Stimulated activated CD4-positive, alpha-beta T cell treated with anti-CD3 and anti-CD28 coated beads, Interleukin-2, amount 100 ng/mL, for 24 hours (primary cell): ENCODE measurements at regions not wholly inside any gene's neighbourhood (a gene's known extent, or its start where the extent isn't known, plus 50 kb on each side); places are given as distances from the start of the nearest gene placed in this dataset.

ENCODE experiments used
- DNase-seq, 2 donors: peaks; one replicate each; pipeline ENCODE4 v3.0.0-alpha.2; 2020

DNA sequence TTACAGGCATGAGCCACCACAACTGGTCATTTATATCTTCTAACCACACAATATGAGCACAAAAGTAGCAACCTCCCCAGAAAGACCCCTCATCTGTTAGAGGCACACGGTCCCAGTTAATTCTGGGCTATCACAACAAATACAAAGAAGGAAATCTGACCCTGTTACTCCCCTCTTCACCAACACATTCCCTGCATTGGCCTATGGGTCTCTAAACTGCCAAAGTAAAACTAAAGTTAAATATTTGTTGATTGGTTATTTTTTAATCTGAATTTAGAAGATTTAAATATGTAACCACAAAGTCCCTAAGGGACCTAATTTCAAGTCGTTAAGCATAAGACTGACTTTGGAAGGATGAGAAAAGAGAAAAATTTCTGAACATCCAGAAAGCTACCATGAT is 496.7 kb upstream of the NMUR2 start:
- no peak for DNase-seq

GRCh38 chr5:152905286-152905685 is 500.2 kb upstream of the NMUR2 start:
- DNase-seq, result no peak

DNA sequence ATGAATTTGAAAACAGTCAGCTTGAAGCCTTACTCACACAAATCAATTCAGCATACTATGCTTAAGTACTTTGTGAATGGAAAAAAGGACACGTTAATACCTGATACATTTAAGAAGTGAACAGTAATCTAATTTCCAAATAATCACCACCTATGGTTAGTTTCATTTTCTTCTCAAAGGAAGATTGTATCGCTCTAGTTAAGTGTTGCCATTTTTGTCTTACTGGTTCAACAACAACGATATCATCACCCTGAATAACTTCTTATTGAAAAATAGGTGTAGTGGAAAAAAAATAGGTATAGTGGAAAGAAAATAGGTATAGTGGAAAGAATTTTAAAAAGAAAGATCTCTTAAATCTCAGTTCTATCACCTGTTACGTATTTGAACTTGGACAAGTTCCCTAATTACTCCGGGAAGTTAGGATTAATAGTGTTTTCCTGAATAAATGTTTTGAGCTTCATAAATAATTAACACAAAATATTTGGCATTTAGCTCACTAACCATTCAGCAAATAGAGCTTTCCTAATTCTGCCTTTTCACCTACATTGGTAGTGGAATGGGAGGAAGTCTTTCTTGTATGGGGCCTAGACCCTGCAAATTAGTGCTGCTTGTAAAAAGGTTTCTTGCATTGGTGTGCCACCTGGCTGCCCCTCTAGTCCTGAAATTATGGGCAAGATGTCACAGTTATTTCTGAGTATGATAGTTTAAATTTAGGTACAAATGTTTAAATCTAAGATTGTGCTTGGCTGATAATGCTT is 502.6 kb upstream of the NMUR2 start:
- DNase-seq, result no peak

- DNase-seq, result no peak
These were observed 507.8 kb upstream of the NMUR2 start for GRCh38 chr5:152912924-152913323.

GRCh38 chr5:152932621-152933020 is 527.5 kb upstream of the NMUR2 start:
- no peak for DNase-seq

GRCh38 chr5:152933056-152933455 is 528.0 kb upstream of the NMUR2 start:
- no peak for DNase-seq

DNA sequence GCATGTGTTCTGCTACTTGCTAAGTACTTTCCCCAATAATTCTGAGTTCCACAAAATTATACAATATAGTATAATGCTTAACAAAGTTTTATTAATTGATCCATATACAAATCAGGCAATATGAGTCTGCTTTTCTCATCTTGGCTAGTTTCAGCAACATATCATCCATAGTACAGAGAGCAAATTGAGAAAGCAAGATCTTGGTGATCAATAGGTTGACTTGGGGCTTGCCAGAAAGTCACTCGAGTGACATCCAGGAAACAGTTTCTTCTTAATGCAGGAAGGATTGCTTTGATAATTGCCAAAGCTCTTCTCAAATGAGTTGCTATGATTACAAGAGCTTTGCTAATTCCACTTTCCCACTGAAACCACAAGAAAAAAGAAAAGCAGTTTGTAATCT is 533.6 kb upstream of the NMUR2 start:
- DNase-seq, result no peak

DNA sequence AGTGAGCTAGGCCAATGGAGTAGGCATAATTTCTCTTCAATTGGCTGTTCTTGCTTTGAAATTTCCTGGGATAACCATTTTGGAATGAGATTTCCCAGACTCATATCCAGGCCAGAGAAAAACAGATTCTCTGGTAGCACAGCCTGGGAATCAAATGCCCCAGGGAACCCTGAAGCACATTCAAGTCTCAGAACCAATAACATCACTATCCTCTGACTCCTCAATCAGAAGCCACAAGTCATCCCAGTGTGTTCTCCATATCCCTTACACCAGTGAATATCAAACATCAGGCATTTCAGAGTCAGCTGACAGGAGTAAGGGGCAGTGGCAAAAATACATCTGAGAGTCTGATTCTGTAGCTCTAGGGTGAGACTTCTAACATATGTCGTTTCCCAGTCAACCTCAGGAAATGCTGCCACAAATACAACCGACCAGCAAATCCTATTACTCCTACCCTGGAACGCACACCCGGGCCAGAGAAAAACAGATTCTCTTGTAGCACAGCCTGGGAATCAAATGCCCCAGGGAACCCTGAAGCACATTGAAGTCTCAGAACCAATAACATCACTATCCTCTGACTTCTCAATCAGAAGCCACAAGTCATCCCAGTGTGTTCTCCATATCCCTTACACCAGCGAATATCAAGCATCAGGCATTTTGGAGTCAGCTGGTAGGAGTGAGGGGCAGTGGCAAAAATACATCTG is 537.7 kb upstream of the NMUR2 start:
- no peak for DNase-seq

GRCh38 chr5:152953788-152954483 is 536.5 kb upstream of the GRIA1 start:
- no peak for DNase-seq

DNA sequence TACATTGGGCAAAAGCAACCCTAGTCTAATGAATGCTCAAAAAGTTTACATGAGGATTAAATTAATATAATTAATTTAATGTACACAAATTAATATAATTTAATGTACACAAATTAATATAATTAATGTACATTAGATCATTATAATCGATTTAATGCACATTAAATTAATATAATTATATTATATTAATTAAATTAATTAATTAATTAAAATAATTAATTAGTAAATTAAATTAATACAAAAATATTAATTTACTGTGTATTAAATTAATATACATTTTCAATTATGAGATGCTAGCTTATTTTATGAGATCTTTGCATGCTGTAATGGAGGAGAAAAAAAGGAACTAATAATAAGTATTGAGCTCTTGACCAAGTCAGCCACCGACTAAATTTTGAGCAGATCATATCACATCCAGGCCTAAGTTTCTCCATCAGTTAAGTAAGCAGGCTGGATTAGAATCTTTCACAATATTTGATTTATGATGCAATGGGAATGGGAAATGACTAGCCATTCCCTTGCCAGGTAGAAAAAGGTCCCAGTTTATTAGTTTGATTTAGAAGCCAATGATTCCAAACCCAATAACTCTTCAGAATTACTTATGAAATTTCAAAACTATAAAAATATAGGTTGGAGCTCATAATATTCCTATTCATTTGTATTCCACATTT is 533.4 kb upstream of the GRIA1 start:
- no peak for DNase-seq

DNA sequence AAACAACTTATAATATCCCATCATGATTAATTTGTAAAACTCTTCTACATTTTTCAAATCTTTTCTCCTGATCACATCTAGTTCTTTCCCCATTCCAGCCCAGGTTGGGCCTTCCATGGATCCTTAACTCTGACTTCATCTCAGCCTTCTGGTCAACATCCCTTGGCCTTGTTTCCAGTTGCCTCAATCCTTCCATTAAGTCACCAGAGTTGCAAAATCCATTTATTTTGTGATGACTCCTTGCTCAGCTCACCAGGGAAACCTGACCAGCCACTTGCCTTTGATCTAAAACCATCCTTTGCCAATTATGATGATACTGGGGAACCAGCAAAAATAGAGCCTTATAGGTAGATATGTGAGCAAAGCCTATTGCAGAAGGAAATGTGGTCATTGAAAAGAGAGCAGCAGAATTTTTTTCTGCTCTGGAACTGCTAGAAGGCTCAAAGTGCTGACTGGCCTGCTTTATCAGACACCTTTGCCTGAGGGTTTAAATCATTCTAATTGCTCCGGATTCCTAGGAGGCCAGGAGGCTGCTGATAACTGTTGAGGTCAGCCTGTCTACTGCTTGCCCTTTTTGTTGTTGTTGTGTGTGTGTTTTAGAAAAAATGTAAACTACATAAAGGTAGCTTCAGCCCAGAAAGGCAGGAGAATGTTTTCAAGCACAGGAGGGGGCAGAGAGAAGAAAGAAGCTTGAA is 512.2 kb upstream of the GRIA1 start:
- DNase-seq, result no peak

GRCh38 chr5:152987131-152987530 is 503.3 kb upstream of the GRIA1 start:
- DNase-seq, result no peak

GRCh38 chr5:152990217-152990616 is 500.3 kb upstream of the GRIA1 start:
- DNase-seq, result no peak

GRCh38 chr5:152990649-152991048 is 499.8 kb upstream of the GRIA1 start:
- DNase-seq, result no peak

DNA sequence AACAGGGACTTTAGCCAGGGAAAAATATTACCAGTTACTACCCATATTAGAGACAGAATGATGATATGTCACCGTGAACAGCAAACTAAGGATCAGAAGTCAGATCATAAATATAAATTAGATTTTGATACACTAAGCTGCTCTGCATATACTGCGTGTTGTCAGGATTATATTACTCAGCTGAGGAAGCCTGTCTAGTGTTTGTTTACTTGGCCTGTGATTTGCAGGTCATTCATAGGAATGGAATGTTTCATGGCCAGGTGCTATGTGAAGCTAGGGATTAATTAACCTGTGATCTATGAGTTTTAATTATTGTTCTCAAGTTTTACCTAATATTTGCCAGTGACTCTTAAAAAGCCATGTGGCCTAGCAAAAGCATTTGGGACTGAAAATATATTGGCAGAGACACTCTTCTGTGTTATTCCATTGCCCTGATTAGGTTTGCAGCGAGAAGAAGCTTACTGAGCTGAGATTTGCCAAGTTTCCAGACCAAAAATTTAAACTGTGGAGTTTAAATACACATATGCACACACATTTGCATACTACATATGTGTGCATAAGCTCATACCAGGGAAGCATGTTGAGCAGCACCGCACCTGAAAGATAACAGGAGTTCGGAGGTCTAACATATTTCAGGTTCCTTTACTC is 496.3 kb upstream of the GRIA1 start:
- no peak for DNase-seq

- no peak for DNase-seq
These were observed 495.2 kb upstream of the GRIA1 start for GRCh38 chr5:152995214-152995725.

GRCh38 chr5:153005711-153006110 is 484.8 kb upstream of the GRIA1 start:
- DNase-seq, result no peak

- DNase-seq, result no peak
These were observed 483.8 kb upstream of the GRIA1 start for GRCh38 chr5:153006681-153007080.

GRCh38 chr5:153014194-153014593 is 476.3 kb upstream of the GRIA1 start:
- DNase-seq, result no peak

DNA sequence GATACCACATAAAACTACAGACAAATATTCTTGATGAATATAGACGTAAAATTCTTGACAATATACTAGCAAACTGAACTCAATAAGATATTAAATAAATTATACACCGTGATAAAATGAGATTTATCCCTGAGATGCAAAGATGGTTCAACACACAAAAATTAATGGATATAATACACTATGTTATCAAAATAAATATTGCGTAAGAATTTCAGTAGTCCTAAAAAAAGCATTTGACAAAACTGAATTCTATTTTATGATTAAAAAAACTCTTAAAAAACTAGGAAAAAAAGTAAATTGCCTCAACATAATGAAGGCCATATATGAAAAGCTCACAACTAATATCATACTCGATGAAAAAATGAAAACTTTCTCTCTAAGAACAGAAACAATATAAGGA is 472.3 kb upstream of the GRIA1 start:
- no peak for DNase-seq

DNA sequence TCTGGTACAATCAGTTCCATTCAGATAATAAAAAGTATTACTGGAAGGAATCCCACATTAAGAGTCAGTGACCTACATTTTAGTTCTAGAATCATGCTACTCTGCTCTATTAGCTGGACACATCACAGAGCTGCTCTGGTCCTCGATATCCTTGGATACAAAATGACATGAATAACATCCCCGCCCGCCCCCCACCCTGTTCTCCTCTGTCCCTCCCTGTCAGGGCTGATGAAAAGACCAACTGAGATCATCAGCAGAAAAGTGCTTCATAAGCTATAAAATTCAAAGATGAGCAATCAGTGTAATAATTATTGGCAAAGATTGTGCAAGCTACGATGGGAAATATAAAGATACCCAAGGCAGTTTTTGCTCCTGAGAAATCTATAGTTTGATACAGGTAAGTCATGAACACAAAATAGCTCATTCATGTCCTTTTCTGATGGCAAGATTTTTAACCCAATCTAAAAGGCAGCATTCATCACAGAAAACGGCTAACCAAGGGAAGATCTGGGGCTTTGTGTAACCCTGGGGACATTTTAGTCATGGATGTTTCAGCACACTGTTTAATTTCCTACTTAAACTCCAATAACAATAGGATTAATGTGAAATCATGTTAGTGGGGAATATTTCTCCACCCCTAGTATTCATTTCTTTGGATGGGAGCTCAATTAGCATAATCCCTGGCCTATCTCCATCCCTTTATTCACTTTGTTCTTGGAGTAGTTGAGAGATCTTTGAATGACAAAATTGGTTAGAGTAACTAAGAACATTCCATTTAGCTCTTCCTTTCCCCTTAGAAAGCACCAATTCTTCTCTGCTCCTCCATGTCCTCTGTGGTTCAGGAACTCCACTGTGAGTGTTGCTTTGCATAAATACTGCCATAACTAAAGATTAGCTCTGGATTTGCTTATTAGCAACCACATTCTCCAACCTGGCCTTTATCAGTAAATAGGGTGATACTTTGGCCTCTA is 459.4 kb upstream of the GRIA1 start:
- no peak for DNase-seq
